Left ventricle myocardium inferior (tissue), 1 donor: ENCODE measurements at regions not wholly inside any gene's neighbourhood (a gene's known extent, or its start where the extent isn't known, plus 50 kb on each side); places are given as distances from the start of the nearest gene placed in this dataset.

Experiments used
- DNase-seq: peaks from one replicate; pipeline ENCODE4 v3.0.0-alpha.2; 2020
- H3K27ac ChIP-seq: fragments of 200-600 bp; replicated peaks from 2 replicates; pipeline ENCODE4 v1.8.0; 2021
- H3K27me3 ChIP-seq: fragments of 200-600 bp; 2 replicates; pipeline ENCODE4 v1.8.0; 2021; ENCODE audit warnings: low read depth
- H3K36me3 ChIP-seq: fragments of 200-600 bp; 2 replicates; pipeline ENCODE4 v1.8.0; 2021
- H3K4me1 ChIP-seq: fragments of 200-600 bp; 2 replicates; pipeline ENCODE4 v1.8.0; 2021
- H3K4me3 ChIP-seq: fragments of 200-600 bp; 2 replicates; pipeline ENCODE4 v1.8.0; 2021; ENCODE audit warnings: mild to moderate bottlenecking, moderate library complexity
- H3K9me3 ChIP-seq: fragments of 200-600 bp; replicated peaks from 2 replicates; pipeline ENCODE4 v1.8.0; 2021
- intact Hi-C: fragments of 100-400 bp; cut with micrococcal nuclease; formaldehyde crosslinking; loops from one replicate; pipeline ENCODE4 v1.11.0; 2022
- TF ChIP-seq, protein P1 (sequence below): fragments of 200-600 bp; IDR thresholded peaks from 2 replicates; pipeline ENCODE4 v1.8.0; 2021; ENCODE audit warnings: antibody characterized with exemption, mild to moderate bottlenecking, borderline replicate concordance
- donor health status: DM: no; HTN: yes; CAD: no; lungs with severe emphysema.

DNA sequence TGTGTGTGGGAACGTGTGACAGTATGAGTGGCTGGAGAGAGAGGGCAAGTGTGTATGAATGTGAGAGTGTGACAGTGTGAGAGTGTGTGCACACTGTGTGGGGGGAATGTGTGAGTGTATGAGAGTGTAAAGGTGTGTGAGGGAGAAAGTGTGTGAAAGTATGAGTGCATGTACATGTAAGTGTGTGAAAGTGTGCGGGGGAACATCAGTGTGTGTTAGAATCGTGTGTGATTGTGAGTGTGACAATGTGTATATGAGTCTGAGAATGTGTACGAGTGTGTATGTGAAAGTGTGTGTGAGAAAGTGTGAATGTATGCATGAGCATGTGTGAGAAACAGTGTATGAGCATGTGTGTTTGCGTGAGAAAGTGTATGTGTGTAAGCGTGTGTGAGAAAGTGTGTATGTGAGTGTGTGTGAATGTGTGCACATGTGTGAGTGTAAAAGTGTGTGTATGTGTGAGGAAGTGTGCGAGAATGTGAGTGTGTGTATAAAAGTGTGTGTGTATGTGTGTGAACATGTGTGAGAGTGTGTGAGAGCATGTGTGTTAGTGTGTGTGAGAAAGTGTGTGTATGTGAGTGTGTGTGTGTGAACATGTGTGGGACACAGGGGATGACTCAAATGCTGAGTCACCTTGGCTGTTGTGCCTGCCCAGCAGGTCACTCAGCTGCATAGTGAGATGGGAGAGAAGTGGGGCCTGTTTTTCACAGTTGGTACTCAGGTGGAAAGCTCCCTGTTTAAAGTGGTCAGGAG, 220.5 kb upstream of the TBX3 start:
- H3K4me1 ChIP-seq = no peaks in the 10 kb centered on the region
- TF ChIP-seq, protein P1, sequence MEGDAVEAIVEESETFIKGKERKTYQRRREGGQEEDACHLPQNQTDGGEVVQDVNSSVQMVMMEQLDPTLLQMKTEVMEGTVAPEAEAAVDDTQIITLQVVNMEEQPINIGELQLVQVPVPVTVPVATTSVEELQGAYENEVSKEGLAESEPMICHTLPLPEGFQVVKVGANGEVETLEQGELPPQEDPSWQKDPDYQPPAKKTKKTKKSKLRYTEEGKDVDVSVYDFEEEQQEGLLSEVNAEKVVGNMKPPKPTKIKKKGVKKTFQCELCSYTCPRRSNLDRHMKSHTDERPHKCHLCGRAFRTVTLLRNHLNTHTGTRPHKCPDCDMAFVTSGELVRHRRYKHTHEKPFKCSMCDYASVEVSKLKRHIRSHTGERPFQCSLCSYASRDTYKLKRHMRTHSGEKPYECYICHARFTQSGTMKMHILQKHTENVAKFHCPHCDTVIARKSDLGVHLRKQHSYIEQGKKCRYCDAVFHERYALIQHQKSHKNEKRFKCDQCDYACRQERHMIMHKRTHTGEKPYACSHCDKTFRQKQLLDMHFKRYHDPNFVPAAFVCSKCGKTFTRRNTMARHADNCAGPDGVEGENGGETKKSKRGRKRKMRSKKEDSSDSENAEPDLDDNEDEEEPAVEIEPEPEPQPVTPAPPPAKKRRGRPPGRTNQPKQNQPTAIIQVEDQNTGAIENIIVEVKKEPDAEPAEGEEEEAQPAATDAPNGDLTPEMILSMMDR = no peak
- peaks cover 5% of the 10 kb centered on the region for H3K9me3 ChIP-seq
- no peak overlapping the region for H3K4me3 ChIP-seq
- H3K36me3 ChIP-seq = no peaks in the 10 kb centered on the region
- H3K27ac ChIP-seq = no peak overlapping the region
- intact Hi-C loops = no loop called here
- no peak for DNase-seq
- peaks cover 9% of the 10 kb centered on the region for H3K27me3 ChIP-seq

DNA sequence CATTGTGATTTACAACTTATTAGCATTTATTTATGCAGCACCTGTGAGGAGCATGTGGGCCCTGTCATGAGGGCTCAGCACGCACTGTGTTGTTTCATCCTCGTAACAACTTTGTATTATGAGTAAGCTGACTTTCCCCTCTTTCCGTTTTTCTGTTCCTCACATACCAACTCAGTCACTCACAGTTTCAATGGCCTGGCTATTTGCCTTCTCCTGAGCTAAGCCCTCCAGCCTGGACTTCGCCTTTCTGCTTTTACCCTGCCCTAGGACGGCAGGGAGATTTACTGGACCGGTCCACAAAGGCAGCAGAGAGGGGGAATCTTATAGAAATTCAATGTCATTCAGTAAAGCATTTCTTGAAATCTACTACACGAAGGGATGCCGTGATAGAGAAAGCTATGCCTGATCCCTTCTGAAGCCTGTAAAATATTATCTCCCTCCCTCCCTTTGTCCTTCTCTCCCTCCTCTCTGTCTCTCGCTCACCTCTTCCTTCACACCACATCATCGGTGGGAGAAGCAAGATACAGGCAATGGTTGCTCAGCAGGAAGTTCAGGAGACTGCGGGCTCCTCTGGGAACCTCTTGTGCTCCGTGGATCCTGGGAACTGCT, 219.2 kb upstream of the TBX3 start:
- no peaks in the 10 kb centered on the region for H3K27me3 ChIP-seq
- intact Hi-C loops = no loop called here
- H3K9me3 ChIP-seq = peaks cover 5% of the 10 kb centered on the region
- H3K36me3 ChIP-seq = no peaks in the 10 kb centered on the region
- H3K4me3 ChIP-seq = no peak overlapping the region
- DNase-seq = no peak
- H3K4me1 ChIP-seq = no peaks in the 10 kb centered on the region
- TF ChIP-seq, protein P1 = no peak
- H3K27ac ChIP-seq = no peak overlapping the region

GRCh38 chr12:114902665-114903064, 218.7 kb upstream of the TBX3 start:
- DNase-seq = no peak
- no peaks in the 10 kb centered on the region for H3K27me3 ChIP-seq
- H3K9me3 ChIP-seq = peaks cover 5% of the 10 kb centered on the region
- H3K4me3 ChIP-seq = no peak overlapping the region
- no peaks in the 10 kb centered on the region for H3K36me3 ChIP-seq
- intact Hi-C loops = no loop called here
- H3K27ac ChIP-seq = no peak overlapping the region
- TF ChIP-seq, protein P1 = no peak
- H3K4me1 ChIP-seq = no peaks in the 10 kb centered on the region

- intact Hi-C loops = no loop called here
- H3K4me3 ChIP-seq = no peak overlapping the region
- H3K9me3 ChIP-seq = peaks cover 4% of the 10 kb centered on the region
- H3K27ac ChIP-seq = no peak overlapping the region
- H3K36me3 ChIP-seq = no peaks in the 10 kb centered on the region
- no peaks in the 10 kb centered on the region for H3K4me1 ChIP-seq
- TF ChIP-seq, protein P1 = no peak
- no peaks in the 10 kb centered on the region for H3K27me3 ChIP-seq
- DNase-seq = no peak
Measured at GRCh38 chr12:114901316-114901715, 217.3 kb upstream of the TBX3 start.

DNA sequence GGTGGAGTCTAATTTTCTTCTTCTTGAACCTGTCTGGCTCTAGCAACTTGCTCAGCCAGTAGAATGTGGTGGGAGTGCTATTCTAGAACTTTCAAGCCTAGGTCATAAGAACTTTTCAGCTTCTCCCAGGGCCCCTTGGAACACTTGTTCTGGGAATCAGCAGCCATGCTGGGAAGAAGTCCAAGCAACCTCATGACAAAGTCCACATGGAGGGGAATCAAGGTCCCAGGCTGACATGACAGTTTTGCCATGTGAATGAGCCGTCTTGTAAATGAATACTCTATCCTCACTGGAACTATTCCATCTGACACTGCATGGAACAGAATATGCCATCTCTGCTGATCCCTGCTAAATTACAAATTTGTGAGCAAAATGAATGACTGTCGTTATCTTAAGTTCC, 214.2 kb upstream of the TBX3 start:
- TF ChIP-seq, protein P1 = no peak

More for the DNA sequence above, 214.2 kb upstream of the TBX3 start:
- H3K36me3 ChIP-seq = no peaks in the 10 kb centered on the region
- intact Hi-C loops = no loop called here
- H3K27me3 ChIP-seq = peaks cover 7% of the 10 kb centered on the region
- no peaks in the 10 kb centered on the region for H3K9me3 ChIP-seq
- H3K4me1 ChIP-seq = no peaks in the 10 kb centered on the region
- H3K27ac ChIP-seq = no peak overlapping the region
- no peak for DNase-seq
- no peak overlapping the region for H3K4me3 ChIP-seq
